Endothelial cell (in vitro differentiated cells): ENCODE measurements at regions not wholly inside any gene's neighbourhood (a gene's known extent, or its start where the extent isn't known, plus 50 kb on each side); places are given as distances from the start of the nearest gene placed in this dataset.
A peak's percentile ranks its signal among the peaks of the same experiment; 100 is the strongest.

ENCODE experiments used
- DNase-seq: peaks from one replicate; pipeline ENCODE4 v3.0.0; 2021; ENCODE audit warnings: low spot score
- H3K27ac Mint-ChIP-seq: one replicate; pipeline ENCODE4 v1.8.0; 2021; ENCODE audit warnings: mixed read lengths, inconsistent platforms; ENCODE audit not compliant: unreplicated experiment
- H3K27me3 Mint-ChIP-seq: one replicate; pipeline ENCODE4 v1.8.0; 2021; ENCODE audit warnings: mild to moderate bottlenecking, moderate library complexity, mixed read lengths, inconsistent platforms; ENCODE audit not compliant: unreplicated experiment
- H3K36me3 Mint-ChIP-seq: one replicate; pipeline ENCODE4 v1.8.0; 2021; ENCODE audit warnings: mild to moderate bottlenecking, low read depth, mixed read lengths, inconsistent platforms; ENCODE audit not compliant: unreplicated experiment
- H3K4me1 Mint-ChIP-seq: one replicate; pipeline ENCODE4 v1.8.0; 2021; ENCODE audit warnings: mild to moderate bottlenecking, mixed read lengths, inconsistent platforms; ENCODE audit not compliant: unreplicated experiment
- H3K4me3 Mint-ChIP-seq: one replicate; pipeline ENCODE4 v1.8.0; 2021; ENCODE audit warnings: mild to moderate bottlenecking, mixed read lengths, inconsistent platforms; ENCODE audit not compliant: unreplicated experiment
- H3K9me3 Mint-ChIP-seq: one replicate; pipeline ENCODE4 v1.8.0; 2021; ENCODE audit warnings: mixed read lengths, inconsistent platforms; ENCODE audit not compliant: unreplicated experiment
- TF ChIP-seq, protein P1 (sequence below): fragments of 200-600 bp; sonication (generic); IDR thresholded peaks from one replicate; pipeline ENCODE4 v1.5.0; 2021; ENCODE audit warnings: antibody characterized with exemption; ENCODE audit not compliant: unreplicated experiment

- H3K4me1 Mint-ChIP-seq = peaks cover 17% of the 10 kb centered on the region
- H3K9me3 Mint-ChIP-seq = no peaks in the 10 kb centered on the region
- peaks cover 2% of the 10 kb centered on the region for H3K27me3 Mint-ChIP-seq
- no peak for DNase-seq
- TF ChIP-seq, protein P1, sequence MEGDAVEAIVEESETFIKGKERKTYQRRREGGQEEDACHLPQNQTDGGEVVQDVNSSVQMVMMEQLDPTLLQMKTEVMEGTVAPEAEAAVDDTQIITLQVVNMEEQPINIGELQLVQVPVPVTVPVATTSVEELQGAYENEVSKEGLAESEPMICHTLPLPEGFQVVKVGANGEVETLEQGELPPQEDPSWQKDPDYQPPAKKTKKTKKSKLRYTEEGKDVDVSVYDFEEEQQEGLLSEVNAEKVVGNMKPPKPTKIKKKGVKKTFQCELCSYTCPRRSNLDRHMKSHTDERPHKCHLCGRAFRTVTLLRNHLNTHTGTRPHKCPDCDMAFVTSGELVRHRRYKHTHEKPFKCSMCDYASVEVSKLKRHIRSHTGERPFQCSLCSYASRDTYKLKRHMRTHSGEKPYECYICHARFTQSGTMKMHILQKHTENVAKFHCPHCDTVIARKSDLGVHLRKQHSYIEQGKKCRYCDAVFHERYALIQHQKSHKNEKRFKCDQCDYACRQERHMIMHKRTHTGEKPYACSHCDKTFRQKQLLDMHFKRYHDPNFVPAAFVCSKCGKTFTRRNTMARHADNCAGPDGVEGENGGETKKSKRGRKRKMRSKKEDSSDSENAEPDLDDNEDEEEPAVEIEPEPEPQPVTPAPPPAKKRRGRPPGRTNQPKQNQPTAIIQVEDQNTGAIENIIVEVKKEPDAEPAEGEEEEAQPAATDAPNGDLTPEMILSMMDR = no peak
- peaks cover 4% of the 10 kb centered on the region for H3K36me3 Mint-ChIP-seq
- no peak overlapping the region for H3K27ac Mint-ChIP-seq
- H3K4me3 Mint-ChIP-seq = peak overlapping the region; percentile 1
Observed at GRCh38 chr7:106573738-106574137, 87.2 kb downstream of the CCDC71L start.

DNA sequence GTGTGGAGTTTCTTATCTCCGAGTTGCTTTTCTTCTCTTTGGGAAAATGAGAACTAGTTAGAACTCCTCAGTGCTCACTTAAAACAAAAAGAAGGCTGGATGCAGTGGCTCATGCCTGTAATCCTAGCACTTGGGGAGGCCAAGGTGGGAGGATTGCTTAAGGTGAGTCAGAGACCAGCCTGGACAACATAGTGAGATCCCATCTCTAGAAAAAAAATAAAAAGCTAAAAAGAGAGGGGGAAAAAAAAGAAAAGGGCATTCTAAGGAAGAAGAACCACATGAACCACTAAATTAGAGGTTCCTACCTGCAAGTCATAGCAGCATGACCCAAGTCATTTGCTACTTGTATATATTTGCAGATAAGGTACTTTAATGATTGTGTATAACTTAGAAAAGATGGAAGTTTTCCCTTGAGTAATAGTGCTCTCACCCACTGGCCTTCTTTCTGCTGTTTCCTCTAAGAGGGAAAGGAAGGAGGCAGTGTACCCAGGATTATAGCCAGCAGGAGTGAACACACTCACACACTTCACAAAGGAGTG is 87.8 kb downstream of the CCDC71L start:
- peaks cover 2% of the 10 kb centered on the region for H3K27me3 Mint-ChIP-seq
- DNase-seq = no peak
- TF ChIP-seq, protein P1 = no peak
- H3K4me3 Mint-ChIP-seq = no peak overlapping the region
- no peaks in the 10 kb centered on the region for H3K9me3 Mint-ChIP-seq
- H3K4me1 Mint-ChIP-seq = peaks cover 22% of the 10 kb centered on the region
- peaks cover 4% of the 10 kb centered on the region for H3K36me3 Mint-ChIP-seq
- no peak overlapping the region for H3K27ac Mint-ChIP-seq

DNA sequence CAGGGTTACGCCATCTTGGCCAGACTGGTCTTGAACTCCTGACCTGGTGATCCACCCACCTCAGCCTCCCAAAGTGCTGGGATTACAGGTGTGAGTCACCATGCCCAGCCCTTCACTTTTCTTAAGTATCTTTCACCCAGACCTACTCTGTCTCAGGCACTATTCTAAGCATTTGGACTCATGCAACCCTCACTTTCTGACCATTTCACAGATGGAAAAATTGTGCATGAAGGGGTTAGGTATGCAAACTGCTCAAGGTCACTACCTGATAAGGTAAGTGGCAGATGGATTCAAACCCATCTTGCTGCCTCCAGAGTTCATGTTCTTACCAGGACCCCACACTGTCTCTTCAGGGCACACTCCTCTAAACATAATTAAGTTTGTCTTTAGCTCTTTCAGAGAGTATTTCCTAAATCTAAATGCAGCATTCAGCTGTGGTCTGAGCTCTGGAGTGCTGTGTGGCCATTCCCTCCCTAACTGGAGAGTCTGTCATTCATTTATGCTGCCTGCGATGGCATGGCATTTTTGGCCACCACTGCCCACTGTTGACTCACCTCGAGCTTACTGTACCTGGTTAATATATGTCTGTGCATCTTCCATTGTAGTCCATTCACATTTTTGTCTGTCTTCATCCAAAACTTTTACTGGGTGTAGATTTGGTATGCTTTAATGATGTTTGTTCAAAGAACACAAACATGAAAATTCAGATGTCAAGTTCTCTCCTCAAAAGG is 88.4 kb downstream of the CCDC71L start:
- Mint-ChIP-seq H3K9me3 (no peaks in the 10 kb centered on the region), H3K27me3 (peaks cover 2% of the 10 kb centered on the region), H3K36me3 (peaks cover 4% of the 10 kb centered on the region), H3K4me1 (peaks cover 22% of the 10 kb centered on the region), H3K4me3 (no peak overlapping the region), H3K27ac (no peak overlapping the region)
- no peak for DNase-seq
- TF ChIP-seq, protein P1 = no peak

DNA sequence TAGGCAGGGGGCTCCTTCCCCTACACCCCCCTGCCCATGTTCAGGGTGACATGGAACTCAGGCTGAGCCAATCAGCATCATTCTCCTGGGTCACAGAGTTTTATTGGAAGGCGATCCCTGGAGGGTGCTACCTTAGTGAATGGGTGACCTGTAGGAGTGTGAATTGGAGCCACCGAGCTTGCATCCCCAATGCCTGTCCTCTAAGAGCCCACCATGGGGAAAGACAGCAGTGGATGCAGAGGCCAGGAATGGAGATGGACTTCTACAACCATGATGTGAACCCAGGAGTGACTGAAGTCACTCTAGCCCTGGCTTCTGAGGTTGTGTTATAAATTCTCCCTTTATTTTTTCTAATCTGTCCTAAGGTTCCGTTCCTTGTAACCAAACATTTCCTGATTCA is 89.4 kb downstream of the CCDC71L start:
- no peak overlapping the region for H3K4me3 Mint-ChIP-seq
- H3K36me3 Mint-ChIP-seq = peaks cover 4% of the 10 kb centered on the region
- peaks cover 2% of the 10 kb centered on the region for H3K27me3 Mint-ChIP-seq
- TF ChIP-seq, protein P1 = no peak
- peaks cover 17% of the 10 kb centered on the region for H3K4me1 Mint-ChIP-seq
- no peaks in the 10 kb centered on the region for H3K9me3 Mint-ChIP-seq
- no peak overlapping the region for H3K27ac Mint-ChIP-seq
- no peak for DNase-seq

DNA sequence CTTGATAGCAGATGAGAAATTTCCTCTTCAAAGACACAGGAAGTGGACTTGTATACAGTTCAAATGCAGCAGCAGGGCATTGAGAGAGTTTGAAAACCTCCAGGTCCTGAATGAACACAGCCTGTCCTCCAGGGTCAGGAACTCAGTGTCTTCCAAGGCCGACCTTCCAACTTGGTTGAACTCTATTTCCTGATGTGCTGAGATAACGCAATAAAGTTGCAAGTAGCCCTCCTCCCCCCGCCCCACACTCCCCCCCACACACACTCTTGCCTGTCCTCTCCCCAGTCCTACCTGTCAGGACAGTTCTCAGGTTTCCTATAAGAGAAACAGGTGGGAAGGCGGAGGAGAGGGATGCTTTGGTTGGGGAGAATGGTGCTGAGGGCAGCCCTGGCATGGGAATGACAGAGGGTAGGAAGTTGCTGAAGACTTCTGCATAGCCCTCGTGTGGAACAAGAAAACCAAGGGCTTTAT is 90.0 kb downstream of the CCDC71L start:
- H3K4me3 Mint-ChIP-seq = no peak overlapping the region
- DNase-seq = no peak
- H3K4me1 Mint-ChIP-seq = peaks cover 13% of the 10 kb centered on the region
- TF ChIP-seq, protein P1 = no peak
- H3K27me3 Mint-ChIP-seq = peaks cover 2% of the 10 kb centered on the region
- H3K9me3 Mint-ChIP-seq = no peaks in the 10 kb centered on the region
- H3K27ac Mint-ChIP-seq = no peak overlapping the region
- H3K36me3 Mint-ChIP-seq = peaks cover 4% of the 10 kb centered on the region
